Cerebellar nuclear complex (tissue), 1 donor: ENCODE measurements at regions not wholly inside any gene's neighbourhood (a gene's known extent, or its start where the extent isn't known, plus 50 kb on each side); places are given as distances from the start of the nearest gene placed in this dataset.

Experiments used
- DNase-seq, 2 experiments: peaks; one replicate each; lab custom pipeline; 2025; lab: John Stamatoyannopoulos, UW

DNA sequence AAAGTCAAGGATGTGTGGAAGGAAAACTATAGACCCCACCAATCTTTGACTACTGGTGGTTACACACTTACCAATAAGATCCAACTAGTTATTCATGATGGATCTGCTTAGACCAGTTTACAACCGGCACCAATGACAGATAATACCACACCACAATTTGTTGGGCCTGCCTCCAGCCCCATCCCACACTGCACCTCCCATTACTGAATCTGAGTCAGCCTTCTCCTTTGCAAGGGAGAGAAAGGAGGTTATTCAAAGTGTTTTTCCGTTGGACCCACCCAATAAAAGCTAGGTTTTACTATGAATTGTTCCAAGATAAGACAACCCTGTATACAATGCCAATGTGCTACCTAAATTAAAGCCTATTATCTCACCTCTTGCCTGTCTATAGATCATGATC lies 453.5 kb downstream of the MTRR start:
- DNase-seq = no peak

DNA sequence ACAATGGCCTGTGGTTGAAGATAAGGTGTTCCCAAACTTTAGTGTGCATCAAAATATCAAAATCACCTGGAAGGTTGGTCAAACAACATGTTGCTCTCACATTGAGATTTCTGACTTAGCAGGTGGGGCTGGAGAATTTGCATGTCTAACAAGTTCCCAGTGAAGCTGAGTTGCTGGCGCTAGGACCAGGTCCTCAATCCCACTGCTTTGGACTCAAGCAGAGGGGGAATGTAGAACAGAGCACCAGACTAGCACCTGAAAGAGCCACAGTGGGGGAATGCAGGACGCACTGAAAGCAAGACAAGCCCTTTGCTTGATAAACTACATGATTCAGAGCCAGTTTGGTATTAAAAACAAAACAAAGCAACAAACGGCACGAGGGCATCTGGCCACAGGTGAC lies 458.1 kb downstream of the MTRR start:
- DNase-seq = no peak

DNA sequence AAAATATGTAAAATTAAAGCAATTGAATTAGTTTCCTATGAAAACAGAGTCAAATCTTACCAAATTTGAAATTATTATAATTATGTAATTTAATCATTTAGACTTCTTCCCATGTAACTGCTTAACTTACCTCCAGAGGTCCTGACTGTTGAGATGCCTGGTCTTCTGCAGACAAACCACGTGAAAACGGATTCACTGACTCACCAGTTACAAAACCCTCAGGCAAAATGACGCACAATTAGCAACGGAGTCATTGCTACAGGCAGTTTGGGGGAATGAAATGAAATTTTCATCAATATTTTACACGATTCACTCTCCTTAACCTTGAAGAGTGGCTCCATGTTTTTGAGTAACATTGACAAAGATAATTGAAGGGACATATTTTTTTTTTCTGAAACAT lies 460.8 kb downstream of the MTRR start:
- no peak for DNase-seq

GRCh38 chr5:8332666-8333445 lies 463.9 kb downstream of the MTRR start:
- DNase-seq = peak in 1 of 2 experiments; percentile 43

- no peak for DNase-seq
Observed at GRCh38 chr5:8333485-8333884, 464.5 kb downstream of the MTRR start.

GRCh38 chr5:8333977-8334376 lies 465.0 kb downstream of the MTRR start:
- DNase-seq = no peak

GRCh38 chr5:8340261-8340660 lies 471.3 kb downstream of the MTRR start:
- no peak for DNase-seq

DNA sequence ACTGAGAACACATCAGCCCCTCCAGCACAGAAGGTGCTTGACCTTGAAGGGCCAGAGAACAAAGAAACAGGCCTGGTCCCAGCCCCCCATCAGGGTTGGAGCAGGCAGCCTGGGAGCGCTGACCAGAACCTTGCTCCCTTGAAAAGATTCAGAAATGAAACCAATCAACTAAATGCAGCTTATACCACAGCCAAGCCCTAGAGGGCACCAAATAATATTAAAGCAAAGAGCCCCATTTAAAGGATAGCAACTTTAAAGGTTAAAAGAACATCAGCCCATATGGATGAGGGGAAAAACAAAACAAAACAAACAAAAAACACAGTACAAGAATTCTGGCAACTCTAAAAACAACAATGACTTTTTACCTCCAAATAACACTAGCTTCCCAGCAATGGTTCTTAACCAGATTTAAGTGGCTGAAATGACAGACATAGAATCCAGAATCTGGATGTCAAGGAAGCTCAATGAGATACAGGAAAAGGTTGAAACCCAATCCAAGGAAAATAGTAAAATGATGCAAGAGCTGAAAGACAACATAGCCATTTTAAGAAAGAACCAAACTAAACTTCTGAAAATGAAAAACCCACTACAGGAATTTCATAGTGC lies 471.9 kb downstream of the MTRR start:
- no peak for DNase-seq

DNA sequence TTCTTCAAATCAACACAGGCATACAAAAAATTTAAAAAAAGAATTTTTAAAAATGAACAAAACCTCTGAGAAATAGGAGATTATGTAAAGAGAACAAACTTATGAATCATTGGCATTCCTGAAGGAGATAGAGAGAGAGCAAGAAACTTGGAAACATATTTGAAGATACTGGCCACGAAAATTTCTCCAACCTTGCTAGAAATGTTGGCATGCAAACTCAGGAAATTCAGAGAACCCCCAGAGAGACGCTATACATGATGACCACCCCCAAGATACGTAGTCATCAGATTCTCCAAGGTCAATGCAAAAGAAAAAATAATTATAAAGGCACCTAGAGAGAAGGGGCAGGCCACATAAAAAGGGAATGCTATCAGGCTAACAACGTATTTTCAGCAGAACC lies 472.5 kb downstream of the MTRR start:
- DNase-seq = no peak

DNA sequence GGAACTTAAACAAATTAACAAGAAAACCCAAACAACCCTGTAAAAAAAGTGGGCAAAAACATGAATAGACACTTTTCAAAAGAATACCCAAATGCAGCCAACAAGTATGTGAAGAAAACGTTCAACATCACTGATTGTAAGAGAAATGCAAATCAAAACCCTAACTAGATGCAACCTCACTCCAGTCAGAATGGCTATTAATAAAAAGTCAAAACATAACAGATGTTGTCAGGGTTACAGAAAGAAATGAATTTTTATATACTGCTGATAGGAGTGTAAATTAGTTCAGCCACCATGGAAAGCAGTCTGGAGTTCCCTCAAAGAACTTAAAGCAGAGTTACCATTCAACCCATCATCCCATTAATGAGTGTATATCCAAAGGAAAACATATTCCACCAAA lies 479.0 kb downstream of the MTRR start:
- no peak for DNase-seq

DNA sequence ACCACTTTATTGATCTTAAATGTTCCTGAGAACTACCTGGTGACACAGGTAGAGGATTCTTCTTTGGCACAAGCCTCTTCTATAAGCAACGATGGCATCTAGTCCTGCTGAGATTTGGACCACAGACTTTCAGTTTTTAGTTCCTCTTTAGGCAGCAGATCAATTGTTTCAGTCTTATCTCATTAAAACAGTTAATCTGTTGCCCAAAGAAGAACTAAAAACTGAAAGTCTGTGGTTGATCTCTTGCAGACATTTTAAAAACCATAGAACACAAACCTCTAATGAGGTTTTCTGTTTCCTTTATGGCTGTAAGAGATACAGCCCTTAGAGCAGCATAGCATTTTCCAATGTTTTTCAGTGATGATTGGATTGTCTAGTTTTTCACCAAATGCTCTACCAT lies 480.9 kb downstream of the MTRR start:
- DNase-seq = no peak

DNA sequence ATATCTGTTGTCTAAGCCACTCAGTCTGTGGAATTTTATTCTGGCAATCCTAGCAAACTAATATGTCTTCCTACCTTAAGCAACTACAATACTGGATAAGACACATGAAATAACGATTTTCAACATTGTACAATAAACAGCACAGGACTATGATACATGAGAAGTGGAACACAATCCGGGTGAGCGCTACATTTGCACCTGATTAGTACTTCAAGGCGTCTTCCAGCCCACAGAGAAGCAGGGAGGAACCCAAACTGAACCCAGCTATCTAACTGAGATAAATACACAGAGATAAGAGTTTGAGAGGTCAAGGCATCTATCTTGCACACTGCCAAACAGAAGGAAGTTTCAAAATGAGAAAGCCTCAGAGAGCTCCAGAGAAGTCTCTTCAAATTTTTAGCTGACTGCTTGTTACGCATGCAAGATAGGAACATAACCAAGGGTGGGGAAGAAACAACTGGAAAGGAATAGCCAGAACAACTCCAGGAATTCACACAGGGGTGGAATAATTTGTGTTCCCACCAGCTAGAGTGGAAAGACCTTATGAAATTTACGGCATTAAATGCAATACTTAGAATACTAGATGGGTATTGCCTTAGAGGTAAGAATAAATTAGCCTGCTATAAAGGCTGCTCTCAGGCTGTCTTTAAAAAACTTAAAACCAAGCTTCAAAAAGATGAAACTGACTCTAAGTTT lies 481.8 kb downstream of the MTRR start:
- no peak for DNase-seq

DNA sequence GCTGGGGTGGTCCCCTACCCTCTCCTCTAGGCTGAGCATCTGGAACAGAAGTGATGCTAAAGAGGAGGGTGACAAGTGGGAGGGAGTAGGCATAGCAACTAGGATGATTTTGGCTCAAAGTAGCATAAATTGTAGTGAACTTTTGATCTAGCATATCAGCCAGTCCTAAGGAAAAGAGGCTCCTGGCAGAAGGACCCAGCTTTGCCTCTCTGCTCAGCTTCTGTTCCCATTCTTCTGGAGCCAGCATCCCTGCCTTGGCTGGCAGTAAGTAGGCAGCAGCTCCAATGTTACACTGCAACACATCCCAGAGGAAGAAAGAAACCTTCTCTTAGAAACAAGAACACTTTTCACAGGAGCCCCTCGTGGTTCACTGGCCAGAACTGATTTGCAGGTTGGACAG lies 487.0 kb downstream of the MTRR start:
- DNase-seq = no peak

DNA sequence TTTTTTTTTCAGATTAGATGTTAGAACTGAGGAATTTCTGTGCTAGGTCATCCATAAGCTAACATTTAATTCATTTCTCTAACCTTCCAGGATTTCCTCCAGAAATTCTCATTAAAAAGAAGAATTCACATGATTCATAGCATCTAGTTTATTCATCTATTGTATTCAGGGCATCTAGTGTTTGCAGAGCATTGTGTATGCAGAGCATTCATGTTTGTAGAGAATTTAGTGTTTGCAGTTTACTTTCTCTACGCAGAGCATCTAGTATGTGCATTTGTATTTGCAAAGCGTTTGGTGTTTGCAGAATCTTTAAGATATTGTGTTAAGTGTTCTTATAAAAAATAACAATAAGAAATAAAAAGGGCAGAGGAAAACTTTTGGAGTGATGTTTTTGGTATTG lies 491.1 kb downstream of the MTRR start:
- DNase-seq = no peak

DNA sequence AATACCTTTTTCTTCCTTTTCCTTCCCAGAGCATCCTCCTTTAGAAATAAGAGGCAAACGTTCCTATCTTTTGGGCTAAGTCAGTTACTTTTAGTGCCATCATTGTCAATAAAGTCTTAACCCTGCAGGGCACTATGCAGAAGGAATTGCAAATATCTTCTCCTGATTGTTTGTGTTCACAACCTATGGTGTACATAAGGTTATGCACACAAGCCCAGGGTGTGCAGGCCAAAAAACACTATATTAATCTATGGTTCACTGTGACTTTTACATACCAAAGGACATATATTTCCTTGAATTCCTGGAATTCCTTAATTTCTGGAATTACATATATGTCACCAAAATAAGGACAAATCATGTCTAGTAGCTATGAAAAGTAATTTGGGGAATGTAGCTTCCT lies 493.5 kb downstream of the MTRR start:
- no peak for DNase-seq

- DNase-seq = no peak
Observed at GRCh38 chr5:8363138-8363537, 494.2 kb downstream of the MTRR start.

GRCh38 chr5:8366266-8366665 lies 497.3 kb downstream of the MTRR start:
- DNase-seq = no peak

GRCh38 chr5:8376478-8376877 lies 507.5 kb downstream of the MTRR start:
- no peak for DNase-seq

DNA sequence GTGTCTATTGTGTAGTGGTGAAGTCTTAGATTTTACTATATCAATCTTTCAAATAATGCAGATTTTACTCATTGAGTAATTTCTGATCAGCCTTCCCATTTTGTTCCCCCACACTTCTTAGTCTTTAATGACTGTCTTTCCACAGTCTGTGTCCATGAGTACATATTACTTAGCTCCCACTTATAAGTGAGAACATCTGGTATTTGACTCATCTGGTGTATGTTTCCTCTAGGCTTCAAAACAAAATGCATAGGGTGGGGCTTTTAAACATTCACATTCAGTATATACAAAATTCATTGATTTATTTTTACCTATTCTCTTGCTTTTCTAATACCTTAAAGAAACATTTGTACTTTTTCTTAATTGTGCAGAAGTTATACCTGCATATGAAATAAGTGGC lies 513.0 kb downstream of the MTRR start:
- no peak for DNase-seq

DNA sequence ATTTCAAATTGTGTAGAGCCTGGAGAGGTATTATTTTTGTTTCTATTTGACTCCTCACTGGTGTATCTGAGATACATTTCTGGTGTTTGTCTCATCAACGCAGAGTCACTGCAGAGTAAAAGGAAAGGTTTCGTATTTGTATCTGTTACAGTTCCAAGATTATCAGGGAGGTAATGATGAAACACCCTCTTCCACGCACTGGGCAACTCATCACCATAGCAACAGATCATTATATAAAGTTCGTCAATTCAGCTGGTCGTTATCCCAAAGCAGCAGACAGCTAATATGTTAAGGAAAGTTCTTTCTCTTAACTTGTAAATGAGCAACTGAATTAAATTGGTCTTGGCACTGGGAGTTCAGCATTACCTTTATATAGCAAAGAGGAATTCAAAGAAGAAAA lies 513.5 kb downstream of the MTRR start:
- DNase-seq = no peak

- no peak for DNase-seq
Observed at GRCh38 chr5:8383616-8384015, 514.7 kb downstream of the MTRR start.

DNA sequence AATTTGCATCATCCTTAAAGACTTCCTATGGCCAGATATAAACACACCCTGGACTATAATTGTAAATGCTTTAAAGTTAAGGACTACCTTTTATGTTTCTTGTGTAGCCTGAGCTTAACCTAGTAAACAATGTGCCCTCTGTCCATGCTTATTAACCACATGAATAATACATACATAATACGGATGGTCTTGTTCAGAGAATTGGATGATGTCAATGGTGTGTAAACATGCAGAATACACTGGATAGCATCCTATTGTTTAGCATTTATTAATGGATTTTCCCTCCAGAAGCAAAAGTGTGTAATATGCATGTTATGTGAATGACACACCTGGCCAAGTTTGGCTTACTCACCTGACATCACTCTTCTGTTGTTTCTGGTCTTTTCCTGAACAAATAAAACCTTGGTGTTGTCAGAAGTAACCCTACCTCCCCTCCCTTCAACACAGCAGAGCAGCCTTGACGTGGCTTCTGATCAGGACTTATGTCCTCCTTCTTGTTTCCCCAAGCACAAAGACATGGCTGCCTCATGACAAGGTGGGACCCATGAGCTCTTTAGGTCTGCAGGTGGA lies 517.9 kb downstream of the MTRR start:
- no peak for DNase-seq

- DNase-seq = no peak
Observed at GRCh38 chr5:8391911-8392310, 523.0 kb downstream of the MTRR start.
